Stomach (tissue), 4 donors: ENCODE measurements at regions not wholly inside any gene's neighbourhood (a gene's known extent, or its start where the extent isn't known, plus 50 kb on each side); places are given as distances from the start of the nearest gene placed in this dataset.

Source experiments
- CTCF ChIP-seq, 7 experiments: fragments of 450-650 bp in 4 of 7; fragments of 200-600 bp in 3 of 7; sonication (generic) in 3 of 7; IDR thresholded peaks; one replicate each; pipeline ENCODE4 v1.5.1; 2016 to 2019; ENCODE audit warnings: antibody characterized with exemption in 7 of 7, control low read depth in 2 of 7, mild to moderate bottlenecking in 1 of 7
- EP300 ChIP-seq: sonication (generic); formaldehyde crosslinking; IDR thresholded peaks from one replicate; pipeline ENCODE4 v1.6.1; 2017; ENCODE audit warnings: antibody characterized with exemption
- POLR2A ChIP-seq, 4 donors: fragments of 450-650 bp; IDR thresholded peaks; one replicate each; pipeline ENCODE4 v1.6.1; 2016; ENCODE audit warnings: antibody characterized with exemption in 4 of 4, control low read depth in 2 of 4, mild to moderate bottlenecking in 1 of 4, moderate library complexity in 1 of 4
- POLR2AphosphoS5 ChIP-seq, 3 donors: sonication (generic); formaldehyde crosslinking; IDR thresholded peaks; one replicate each; pipeline ENCODE4 v1.6.1; 2016; ENCODE audit warnings: antibody characterized with exemption in 3 of 3

GRCh38 chr2:4221845-4222244, 518.5 kb downstream of the DCDC2C start:
- TF ChIP-seq POLR2AphosphoS5 (IDR thresholded peaks at IDR 0.05) (no peak), POLR2A (IDR thresholded peaks at IDR 0.05) (no peak), EP300 (no peak), CTCF (IDR thresholded peaks at IDR 0.05) (no peak)
